ENCODE measurements at regions not wholly inside any gene's neighbourhood (a gene's known extent, or its start where the extent isn't known, plus 50 kb on each side); places are given as distances from the start of the nearest gene placed in this dataset.

- POLR2A ChIA-PET: no interaction called here
- Histone ChIP-seq H3K4me1 (ENCODE audit: control insufficient read depth, insufficient read depth, low read length) (no peaks in the 10 kb centered on the region), H3K27ac (ENCODE audit: extremely low read depth, low read depth, low read length) (no peak overlapping the region), H3K9me3 (ENCODE audit: control insufficient read depth, insufficient read depth, low read depth, low read length) (no peaks in the 10 kb centered on the region), H3K4me3 (ENCODE audit: low read depth, low read length) (no peak overlapping the region), H3K36me3 (ENCODE audit: control insufficient read depth in 2 of 2, insufficient read depth in 1 of 2, low read length in 2 of 2) (no peaks in the 10 kb centered on the region)
- no peak for TF ChIP-seq ZNF768 (tag by site-specific recombination; IDR thresholded peaks at IDR 0.05)
- TF ChIP-seq YY2 (tag by site-specific recombination; IDR thresholded peaks at IDR 0.05): no peak
- no peak for TF ChIP-seq ZNF146 (tag by site-specific recombination; IDR thresholded peaks at IDR 0.05)
- TF ChIP-seq ZNF133 (tag by site-specific recombination; IDR thresholded peaks at IDR 0.05): no peak
- no peak for TF ChIP-seq ZNF596 (tag by site-specific recombination; IDR thresholded peaks at IDR 0.05)
- no peak for TF ChIP-seq ZNF624 (tag by site-specific recombination; IDR thresholded peaks at IDR 0.05)
- no peak for TF ChIP-seq BCL11B (tag by site-specific recombination; IDR thresholded peaks at IDR 0.05; ENCODE audit: low read depth)
- TF ChIP-seq ZNF843 (tag by site-specific recombination; IDR thresholded peaks at IDR 0.05): no peak
- no peak for TF ChIP-seq ZBTB20 (tag by site-specific recombination; IDR thresholded peaks at IDR 0.05)
- TF ChIP-seq CTCF (tag by site-specific recombination; IDR thresholded peaks at IDR 0.05): no peak
- TF ChIP-seq ZFHX2 (tag by site-specific recombination; conservative IDR thresholded peaks at IDR 0.05): no peak
- TF ChIP-seq ZNF585B (tag by site-specific recombination; IDR thresholded peaks at IDR 0.05): no peak
- no peak for TF ChIP-seq ATF2 (tag by site-specific recombination; IDR thresholded peaks at IDR 0.05; ENCODE audit: low read depth)
- no peak for TF ChIP-seq ZNF76 (tag by site-specific recombination; IDR thresholded peaks at IDR 0.05; ENCODE audit: borderline replicate concordance, low read depth)
- TF ChIP-seq ZBTB44 (tag by site-specific recombination; IDR thresholded peaks at IDR 0.05): no peak
- no peak for TF ChIP-seq OSR2 (tag by site-specific recombination; IDR thresholded peaks at IDR 0.05)
- no peak for TF ChIP-seq ZNF223 (tag by site-specific recombination; IDR thresholded peaks at IDR 0.05)
- no peak for TF ChIP-seq ZNF19 (tag by site-specific recombination; IDR thresholded peaks at IDR 0.05; ENCODE audit: low read depth)
- CTCF ChIA-PET: no interaction called here
Measured at GRCh38 chr2:163856941-163857340, 121.1 kb upstream of the FIGN start.

GRCh38 chr2:163852616-163853015, 116.8 kb upstream of the FIGN start:
- CTCF ChIA-PET: no interaction called here
- Histone ChIP-seq H3K9me3 (ENCODE audit: control insufficient read depth, insufficient read depth, low read depth, low read length) (no peaks in the 10 kb centered on the region), H3K36me3 (ENCODE audit: control insufficient read depth in 2 of 2, insufficient read depth in 1 of 2, low read length in 2 of 2) (no peaks in the 10 kb centered on the region), H3K4me3 (ENCODE audit: low read depth, low read length) (no peak overlapping the region), H3K27ac (ENCODE audit: extremely low read depth, low read depth, low read length) (no peak overlapping the region), H3K4me1 (ENCODE audit: control insufficient read depth, insufficient read depth, low read length) (no peaks in the 10 kb centered on the region)
- 0 out of 2 replicates have a peak, but pooled peaks have one; percentile 39 for TF ChIP-seq FEZF1 (tag by site-specific recombination; IDR thresholded peaks at IDR 0.05)
- TF ChIP-seq PRDM6 (tag by site-specific recombination; IDR thresholded peaks at IDR 0.05): peak; percentile 25; the same call in 1 of the 2 replicates
- no peak for TF ChIP-seq ZNF768 (tag by site-specific recombination; IDR thresholded peaks at IDR 0.05)
- POLR2A ChIA-PET: no interaction called here

All from HEK293 (cell line).